ENCODE measurements at regions not wholly inside any gene's neighbourhood (a gene's known extent, or its start where the extent isn't known, plus 50 kb on each side); places are given as distances from the start of the nearest gene placed in this dataset.
"Not testable (repeated sequence)": the region's sequence is repeated elsewhere in the genome, so short reads cannot be mapped to it uniquely, and the experiment has no call there.

DNA sequence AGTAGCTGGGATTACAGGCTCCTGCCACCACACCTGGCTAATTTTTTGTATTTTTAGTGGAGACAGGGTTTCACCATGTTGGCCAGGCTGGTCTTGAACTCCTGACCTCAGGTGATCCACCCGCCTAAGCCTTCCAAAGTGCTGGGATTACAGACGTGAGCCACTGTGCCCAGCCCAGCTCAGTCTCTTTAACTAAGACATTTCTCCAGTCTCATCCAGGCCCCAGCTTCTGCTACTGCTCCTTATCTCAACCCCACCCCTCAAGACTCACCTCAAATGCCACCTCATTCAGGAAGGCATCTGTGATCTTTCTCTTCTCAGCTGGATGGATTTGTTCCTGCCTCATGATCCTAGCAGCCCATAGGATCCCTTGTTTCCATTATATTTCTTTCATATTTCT lies 85.9 kb upstream of the GRAMD1B start:
- not testable (repeated sequence) for DNase-seq

- DNase-seq = no peak
Observed at GRCh38 chr11:123338997-123339752, 90.9 kb upstream of the GRAMD1B start.

GRCh38 chr11:123338266-123338800 lies 91.7 kb upstream of the GRAMD1B start:
- DNase-seq = no peak

DNA sequence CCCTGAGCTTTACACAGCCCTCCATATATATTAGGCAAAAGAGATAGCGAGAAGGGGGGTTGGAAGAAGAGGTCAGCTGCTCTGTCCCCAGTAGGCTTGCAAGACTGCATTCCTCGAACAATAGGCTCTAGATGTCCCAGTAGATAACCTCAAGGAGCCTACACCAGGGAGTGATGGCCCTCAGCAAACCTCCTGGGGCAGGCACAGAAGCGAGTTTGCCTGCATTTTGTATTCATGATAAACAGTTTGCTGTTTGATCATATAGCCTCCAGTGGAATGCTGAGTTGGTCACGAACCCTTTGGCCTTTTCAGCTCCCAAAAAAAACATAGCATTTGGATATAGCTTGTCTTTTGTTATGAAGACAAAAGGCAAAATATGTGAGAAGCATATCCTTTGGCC lies 95.1 kb upstream of the GRAMD1B start:
- DNase-seq = no peak

DNA sequence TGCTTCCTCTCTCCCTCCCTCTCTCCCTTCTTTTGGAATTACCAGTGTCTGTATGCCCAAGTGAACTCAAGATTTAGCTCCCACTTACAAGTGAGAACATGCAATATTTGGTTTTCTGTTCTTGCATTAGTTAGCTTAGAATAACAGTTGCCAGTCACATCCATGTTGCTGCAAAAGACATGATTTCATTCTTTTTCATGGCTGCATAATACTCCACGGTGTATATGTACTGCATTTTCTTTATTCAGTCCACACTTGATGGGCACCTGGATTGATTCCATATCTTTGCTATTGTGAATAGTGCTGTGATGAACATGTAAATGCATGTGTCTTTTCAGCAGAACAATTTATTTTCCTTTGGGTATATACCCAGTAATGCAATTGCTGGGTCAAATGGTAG lies 97.5 kb upstream of the GRAMD1B start:
- DNase-seq = not testable (repeated sequence)

GRCh38 chr11:123330948-123331347 lies 99.1 kb upstream of the GRAMD1B start:
- DNase-seq = no peak

GRCh38 chr11:123330471-123330870 lies 99.6 kb upstream of the GRAMD1B start:
- no peak for DNase-seq

DNA sequence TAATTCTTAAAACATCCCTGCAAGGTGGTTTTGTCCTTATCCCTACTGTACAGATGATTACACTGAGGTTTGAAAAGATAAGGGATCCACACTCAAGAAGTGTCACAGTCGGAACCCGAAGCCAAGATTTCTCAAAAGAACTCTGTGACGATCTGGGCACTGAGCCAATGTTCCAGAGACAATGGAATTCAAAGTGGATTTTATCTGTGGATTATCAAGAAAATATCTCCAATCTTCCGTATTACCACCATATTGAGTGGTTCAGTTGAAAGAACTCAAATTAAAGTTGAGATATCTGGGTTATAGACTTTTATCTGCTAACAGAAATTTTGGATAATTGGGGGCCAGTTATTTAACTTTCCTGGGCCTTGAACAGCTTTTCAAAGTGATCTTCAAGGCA lies 100.0 kb upstream of the GRAMD1B start:
- DNase-seq = no peak

GRCh38 chr11:123328281-123328867 lies 101.7 kb upstream of the GRAMD1B start:
- DNase-seq = no peak

DNA sequence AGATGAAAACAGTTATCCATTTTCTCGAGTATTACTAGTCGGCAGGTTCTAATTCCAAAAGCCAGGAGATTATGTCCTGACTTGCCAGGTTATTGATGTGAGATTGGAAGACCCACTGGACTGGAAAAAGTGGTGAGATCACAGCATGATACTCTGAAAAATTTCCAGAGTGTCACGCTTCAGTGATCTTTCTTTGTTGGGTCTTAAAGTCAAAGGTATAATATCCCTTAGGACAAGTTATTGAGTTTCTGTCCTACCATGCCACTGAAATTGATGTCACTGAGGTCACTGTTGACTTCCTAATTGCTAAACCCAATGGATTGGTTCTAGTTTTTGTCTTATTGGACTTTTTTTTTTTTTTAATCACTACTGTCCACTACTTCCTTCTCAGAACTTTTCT lies 104.5 kb upstream of the GRAMD1B start:
- DNase-seq = no peak

GRCh38 chr11:123323568-123323967 lies 106.5 kb upstream of the GRAMD1B start:
- DNase-seq = no peak

GRCh38 chr11:123321636-123322035 lies 108.4 kb upstream of the GRAMD1B start:
- no peak for DNase-seq

GRCh38 chr11:123318623-123319022 lies 111.4 kb upstream of the GRAMD1B start:
- no peak for DNase-seq

DNA sequence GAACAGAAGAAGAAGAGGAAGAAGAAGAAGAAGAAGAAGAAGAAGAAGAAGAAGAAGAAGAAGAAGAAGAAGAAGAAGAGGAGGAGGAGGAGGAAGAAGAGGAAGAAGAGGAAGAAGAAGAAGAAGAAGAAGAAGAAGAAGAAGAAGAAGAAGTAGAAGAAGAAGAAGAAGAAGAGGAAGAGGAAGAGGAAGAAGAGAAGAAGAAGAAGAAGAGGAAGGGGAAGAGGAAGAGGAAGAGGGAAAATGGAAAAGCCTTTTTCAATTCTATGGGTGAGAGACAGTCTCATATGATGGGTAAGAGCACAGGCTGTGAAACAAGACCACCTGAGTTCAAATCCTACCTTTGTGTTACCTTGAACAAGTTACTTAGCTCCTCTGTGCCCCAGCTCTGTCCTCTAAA lies 111.9 kb upstream of the GRAMD1B start:
- not testable (repeated sequence) for DNase-seq

DNA sequence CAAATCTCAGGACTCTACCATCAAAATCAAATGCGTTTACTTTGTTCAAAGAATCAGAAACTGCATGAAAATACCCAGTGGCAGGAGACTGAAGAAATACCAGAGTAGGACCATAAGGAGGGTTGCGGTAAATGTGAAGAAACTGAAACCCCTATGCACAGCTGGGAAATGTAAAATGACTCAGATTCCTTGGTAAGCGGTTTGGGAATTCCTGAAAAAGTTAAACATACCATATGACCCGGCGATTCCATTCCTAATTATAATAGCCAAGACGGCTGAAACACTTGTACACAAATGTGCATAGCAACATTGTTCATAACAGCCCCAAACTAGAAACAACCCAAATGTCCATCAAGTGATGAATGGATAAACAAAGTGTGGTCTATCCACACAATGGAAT lies 114.1 kb upstream of the GRAMD1B start:
- DNase-seq = no peak

- no peak for DNase-seq
Observed at GRCh38 chr11:123314972-123315371, 115.1 kb upstream of the GRAMD1B start.

GRCh38 chr11:123313262-123313661 lies 116.8 kb upstream of the GRAMD1B start:
- DNase-seq = no peak

- DNase-seq = no peak
Observed at GRCh38 chr11:123308077-123308476, 113.0 kb upstream of the CLMP start.

DNA sequence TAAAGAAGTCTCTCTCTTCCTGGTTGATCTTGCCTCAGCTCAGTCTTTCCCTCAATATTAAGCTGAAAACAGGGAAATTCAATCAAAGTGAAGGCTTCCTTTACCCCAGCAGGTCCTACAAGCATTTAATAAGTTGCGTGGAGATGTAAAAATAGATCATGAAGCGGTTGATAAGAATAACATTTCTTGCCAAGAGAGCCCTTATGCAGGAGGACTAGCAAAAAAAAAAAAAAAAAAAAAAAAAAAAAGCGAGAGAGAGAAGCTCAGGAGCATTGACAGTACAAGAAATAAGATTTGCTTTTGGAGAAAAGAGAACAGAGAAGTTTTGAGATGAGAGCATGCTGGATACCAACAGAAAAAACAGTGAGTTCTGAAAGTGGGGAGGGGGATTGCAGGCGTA lies 112.2 kb upstream of the CLMP start:
- no peak for DNase-seq

GRCh38 chr11:123306531-123306930 lies 111.5 kb upstream of the CLMP start:
- no peak for DNase-seq

GRCh38 chr11:123305601-123306375 lies 110.7 kb upstream of the CLMP start:
- no peak for DNase-seq

DNA sequence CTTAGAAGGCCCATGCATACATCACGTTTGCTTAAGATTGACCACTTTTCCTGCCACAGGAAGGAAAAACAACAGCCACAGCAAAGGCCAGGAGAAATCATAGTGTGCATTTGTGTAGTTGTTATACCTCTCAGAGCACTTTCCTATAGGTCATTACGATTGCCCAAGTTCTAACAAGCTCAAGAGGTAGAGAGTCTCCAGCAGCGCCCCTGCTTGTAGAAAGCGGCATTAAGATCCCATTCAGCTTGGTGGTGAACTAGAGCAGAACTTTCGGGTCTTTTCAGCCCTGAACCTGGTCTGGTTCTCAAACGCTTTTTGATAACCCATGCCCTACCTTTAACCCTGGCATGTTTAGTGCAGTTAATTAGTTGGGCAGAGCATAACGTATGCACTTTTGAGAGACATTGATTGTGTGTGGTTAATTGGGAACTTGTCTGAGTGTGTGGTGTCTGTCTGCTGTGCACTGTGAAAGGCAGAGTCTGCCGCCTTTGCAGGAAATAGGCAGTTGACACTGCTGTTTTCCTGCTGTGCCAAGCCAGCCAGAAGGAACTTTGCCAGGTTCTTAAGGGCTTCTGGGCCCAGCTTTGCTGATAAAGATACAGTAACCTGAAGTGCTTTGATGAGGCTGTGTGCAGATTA lies 109.9 kb upstream of the CLMP start:
- DNase-seq = no peak

GRCh38 chr11:123303924-123304323 lies 108.9 kb upstream of the CLMP start:
- no peak for DNase-seq

Data from stimulated activated naive CD4-positive, alpha-beta T cell (primary cell).